HCT116 (cell line): ENCODE measurements at regions not wholly inside any gene's neighbourhood (a gene's known extent, or its start where the extent isn't known, plus 50 kb on each side); places are given as distances from the start of the nearest gene placed in this dataset.

Experiments used
- ATAC-seq: fragments of 200-7000 bp; cut with Tn5 transposase; 2 replicates; pipeline ENCODE4 v1.9.1; 2020; ENCODE audit warnings: mild to moderate bottlenecking, moderate library complexity
- BruUV-seq: library from RNA; stranded (reverse); fragments of 400-500 nt; replicated peaks from 2 replicates; lab custom pipeline; 2021; lab: Mats Ljungman, UMichigan
- CTCF ChIA-PET: fragments of 300-600 bp; sonication (Branson Sonifier 250); formaldehyde crosslinking; loops from one replicate; lab custom pipeline; 2021; ENCODE audit warnings: antibody characterized with exemption; lab: Charles Lee
- POLR2A ChIA-PET: fragments of 300-600, 350-600 bp; sonication (Branson Sonifier 250); formaldehyde crosslinking; loops from one replicate; lab custom pipeline; 2021; ENCODE audit warnings: antibody characterized with exemption; lab: Charles Lee
- RAD21 ChIA-PET, 2 experiments: fragments of 300-600 bp; sonication (Branson Sonifier 250); formaldehyde crosslinking; loops; one replicate each; lab custom pipeline; 2023; ENCODE audit warnings: low total read pairs in 2 of 2; ENCODE audit not compliant: uncharacterized antibody in 2 of 2, unreplicated experiment in 2 of 2, low non-redundant PET in 1 of 2; lab: Charles Lee
- DNase-seq: peaks from one replicate; pipeline ENCODE4 v3.0.0-alpha.2; 2010; ENCODE audit warnings: low read depth, low spot score
- H2AFZ ChIP-seq: fragments of 200-600 bp; shearing (Covaris generic), sonication (generic); 2 replicates; pipeline ENCODE4 v1.6.1; 2017; ENCODE audit warnings: low read depth, mixed run types, mixed read lengths, antibody characterized with exemption, low read length; ENCODE audit not compliant: poor library complexity, severe bottlenecking
- H3K27ac ChIP-seq: 2 replicates; pipeline ENCODE4 v1.5.1; 2012; ENCODE audit warnings: low read depth, low read length
- H3K27me3 ChIP-seq: fragments of 200-600 bp; sonication (generic); 2 replicates; pipeline ENCODE4 v1.6.1; 2016; ENCODE audit warnings: mixed run types, low read length, mixed read lengths; ENCODE audit not compliant: insufficient read depth
- H3K36me3 ChIP-seq, 2 experiments: fragments of 200-500 bp in 1 of 2; fragments of 200-600 bp in 1 of 2; sonication (Bioruptor generic) in 1 of 2; sonication (generic) in 1 of 2; 2 replicates each; pipeline versions ENCODE4 v1.5.1 to v1.6.1; 2014 to 2016; ENCODE audit warnings: low read length in 2 of 2, inconsistent platforms in 1 of 2, mixed read lengths in 1 of 2, mixed run types in 1 of 2; ENCODE audit not compliant: insufficient read depth in 2 of 2, control insufficient read depth in 1 of 2
- H3K4me1 ChIP-seq, 2 experiments: fragments of 200-600 bp in 1 of 2; sonication (generic) in 1 of 2; 2 replicates each; pipeline versions ENCODE4 v1.5.1 to v1.6.1; 2012 to 2017; ENCODE audit warnings: low read length in 2 of 2, inconsistent platforms in 1 of 2, mild to moderate bottlenecking in 1 of 2, mixed read lengths in 1 of 2, mixed run types in 1 of 2, moderate library complexity in 1 of 2; ENCODE audit not compliant: insufficient read depth in 2 of 2, control insufficient read depth in 1 of 2
- H3K4me2 ChIP-seq: fragments of 200-600 bp; sonication (generic); 2 replicates; pipeline ENCODE4 v1.6.1; 2017; ENCODE audit warnings: mixed run types, low read length, mixed read lengths
- H3K4me3 ChIP-seq, 2 experiments: fragments of 200-600 bp in 1 of 2; sonication (generic) in 1 of 2; replicated peaks in 1 of 2; 2 replicates each; pipeline ENCODE4 v1.5.1; 2011 to 2016; ENCODE audit warnings: low read length in 2 of 2, control low read depth in 1 of 2, low read depth in 1 of 2, mild to moderate bottlenecking in 1 of 2, mixed read lengths in 1 of 2, mixed run types in 1 of 2
- H3K79me2 ChIP-seq: fragments of 200-600 bp; sonication (generic); 2 replicates; pipeline ENCODE4 v1.6.1; 2017; ENCODE audit warnings: mild to moderate bottlenecking, mixed run types, low read length, moderate library complexity, mixed read lengths; ENCODE audit not compliant: insufficient read depth
- H3K9ac ChIP-seq: fragments of 200-600 bp; sonication (generic); 2 replicates; pipeline ENCODE4 v1.6.1; 2016; ENCODE audit warnings: low read length, mixed read lengths
- H3K9me2 ChIP-seq: fragments of 200-600 bp; sonication (generic), shearing (Covaris generic); 2 replicates; pipeline ENCODE4 v1.6.1; 2017; ENCODE audit warnings: mixed run types, mild to moderate bottlenecking, moderate library complexity; ENCODE audit not compliant: insufficient read depth
- H3K9me3 ChIP-seq, 2 experiments: fragments of 200-500 bp in 1 of 2; fragments of 200-600 bp in 1 of 2; sonication (Bioruptor generic) in 1 of 2; sonication (generic) in 1 of 2; 2 replicates each; pipeline ENCODE4 v1.6.1; 2014 to 2017; ENCODE audit warnings: low read length in 2 of 2, mixed read lengths in 2 of 2, inconsistent platforms in 1 of 2, low read depth in 1 of 2, mild to moderate bottlenecking in 1 of 2, mixed run types in 1 of 2, moderate library complexity in 1 of 2; ENCODE audit not compliant: control insufficient read depth in 1 of 2, insufficient read depth in 1 of 2
- H4K20me1 ChIP-seq: fragments of 200-600 bp; sonication (generic), shearing (Covaris generic); 2 replicates; pipeline ENCODE4 v1.6.1; 2017; ENCODE audit warnings: mixed run types, mild to moderate bottlenecking, moderate library complexity; ENCODE audit not compliant: insufficient read depth
- CBX3 ChIP-seq: IDR thresholded peaks from 2 replicates; pipeline ENCODE4 v1.6.1; 2012; ENCODE audit warnings: low read depth
- CEBPB ChIP-seq: IDR thresholded peaks from 2 replicates; pipeline ENCODE4 v1.6.1; 2012; ENCODE audit warnings: low read depth
- EGR1 ChIP-seq: IDR thresholded peaks from 2 replicates; pipeline ENCODE4 v1.6.1; 2012; ENCODE audit warnings: low read depth
- ELF1 ChIP-seq: IDR thresholded peaks from 2 replicates; pipeline ENCODE4 v1.6.1; 2012; ENCODE audit warnings: low read depth, borderline replicate concordance
- EZH2 ChIP-seq: fragments of 200-600 bp; sonication (generic); IDR thresholded peaks from 2 replicates; pipeline ENCODE4 v1.6.1; 2017; ENCODE audit warnings: antibody characterized with exemption, mixed run types
- EZH2phosphoT487 ChIP-seq: fragments of 200-600 bp; IDR thresholded peaks from 2 replicates; pipeline ENCODE4 v1.6.1; 2018; ENCODE audit warnings: antibody characterized with exemption, borderline replicate concordance
- FOSL1 ChIP-seq: IDR thresholded peaks from 2 replicates; pipeline ENCODE4 v1.6.1; 2012; ENCODE audit warnings: low read depth
- JUND ChIP-seq: IDR thresholded peaks from 2 replicates; pipeline ENCODE4 v1.6.1; 2012
- POLR2A ChIP-seq: IDR thresholded peaks from 2 replicates; pipeline ENCODE4 v1.7.0; 2011; ENCODE audit warnings: borderline replicate concordance; ENCODE audit not compliant: insufficient read depth, insufficient read length; ENCODE audit errors: extremely low read depth
- RAD21 ChIP-seq: IDR thresholded peaks from 2 replicates; pipeline ENCODE4 v1.6.1; 2012; ENCODE audit warnings: low read depth, mild to moderate bottlenecking
- SIN3A ChIP-seq: IDR thresholded peaks from 2 replicates; pipeline ENCODE4 v1.6.1; 2012; ENCODE audit warnings: low read depth
- SP1 ChIP-seq: IDR thresholded peaks from 2 replicates; pipeline ENCODE4 v1.6.1; 2012; ENCODE audit warnings: low read depth
- TCF7L2 ChIP-seq: IDR thresholded peaks from 2 replicates; pipeline ENCODE4 v1.7.0; 2011; ENCODE audit warnings: borderline replicate concordance, inconsistent platforms; ENCODE audit not compliant: insufficient read depth, insufficient read length; ENCODE audit errors: extremely low read depth
- YY1 ChIP-seq: IDR thresholded peaks from 2 replicates; pipeline ENCODE4 v1.6.1; 2011; ENCODE audit warnings: low read length, low read depth, moderate library complexity, mild to moderate bottlenecking; ENCODE audit not compliant: insufficient replicate concordance; ENCODE audit errors: extremely low read depth
- ZFX ChIP-seq: fragments of 450-650 bp; IDR thresholded peaks from 2 replicates; pipeline ENCODE4 v1.6.1; 2017
- intact Hi-C: fragments of 100-400 bp; cut with micrococcal nuclease; formaldehyde crosslinking; loops from 2 replicates; pipeline ENCODE4 v1.10.0; 2022
- TF ChIP-seq, protein P1 (sequence below): IDR thresholded peaks from 2 replicates; pipeline ENCODE4 v1.6.1; 2012
- TF ChIP-seq, protein P2 (sequence below): IDR thresholded peaks from 2 replicates; pipeline ENCODE4 v1.6.1; 2012; ENCODE audit warnings: low read depth
- TF ChIP-seq, protein P3 (sequence below): IDR thresholded peaks from 2 replicates; pipeline ENCODE4 v1.6.1; 2012
- TF ChIP-seq, protein P4 (sequence below): IDR thresholded peaks from 2 replicates; pipeline ENCODE4 v1.6.1; 2011; ENCODE audit warnings: mild to moderate bottlenecking, low read length, moderate library complexity; ENCODE audit not compliant: insufficient replicate concordance; ENCODE audit errors: extremely low read depth

DNA sequence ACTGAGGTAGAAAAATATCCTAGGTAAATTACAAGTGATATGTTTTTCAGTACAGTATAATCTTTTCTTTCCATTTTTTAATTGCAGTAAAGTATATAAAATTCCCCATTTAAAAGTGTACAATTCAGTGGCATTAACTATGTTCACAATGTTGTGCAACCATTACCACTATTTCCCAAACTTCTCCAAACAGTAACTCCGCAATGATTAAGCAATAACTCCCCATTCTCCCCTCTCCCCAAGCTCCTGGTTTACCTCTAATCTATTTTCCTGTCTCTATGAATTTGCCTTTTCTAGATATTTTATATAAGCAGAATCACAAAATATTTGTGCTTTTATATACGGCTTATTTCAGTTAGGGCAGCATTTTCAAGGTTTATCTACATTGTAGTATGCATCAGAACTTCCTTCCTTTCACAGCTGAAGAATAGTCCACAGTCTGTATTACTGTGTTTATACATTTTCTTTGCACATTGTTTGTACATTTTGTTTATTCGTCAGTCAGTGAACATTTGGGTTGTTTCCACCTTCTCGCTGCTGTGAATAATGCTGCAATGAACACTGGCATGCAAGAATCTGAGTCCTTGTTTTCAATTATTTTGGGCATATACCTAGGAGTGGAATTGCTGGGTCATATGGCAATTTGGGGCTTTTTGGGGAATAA, 110.7 kb downstream of the RPL27A start:
- H3K9me2 ChIP-seq = no peaks in the 10 kb centered on the region
- no peak for ATAC-seq
- RAD21 ChIA-PET = no interaction called here
- H2AFZ ChIP-seq = no peak overlapping the region
- CTCF ChIA-PET = no interaction called here
- POLR2A ChIA-PET = no interaction called here
- DNase-seq = no peak
- TF ChIP-seq, protein P1, sequence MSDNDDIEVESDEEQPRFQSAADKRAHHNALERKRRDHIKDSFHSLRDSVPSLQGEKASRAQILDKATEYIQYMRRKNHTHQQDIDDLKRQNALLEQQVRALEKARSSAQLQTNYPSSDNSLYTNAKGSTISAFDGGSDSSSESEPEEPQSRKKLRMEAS = no peak
- TF ChIP-seq EGR1 (no peak), JUND (no peak), SP1 (no peak), ZFX (no peak), SIN3A (no peak), RAD21 (no peak), YY1 (no peak), EZH2phosphoT487 (no peak), CEBPB (no peak), FOSL1 (no peak), CBX3 (no peak), ELF1 (no peak), EZH2 (no peak), TCF7L2 (no peak), POLR2A (no peak)
- TF ChIP-seq, protein P2, sequence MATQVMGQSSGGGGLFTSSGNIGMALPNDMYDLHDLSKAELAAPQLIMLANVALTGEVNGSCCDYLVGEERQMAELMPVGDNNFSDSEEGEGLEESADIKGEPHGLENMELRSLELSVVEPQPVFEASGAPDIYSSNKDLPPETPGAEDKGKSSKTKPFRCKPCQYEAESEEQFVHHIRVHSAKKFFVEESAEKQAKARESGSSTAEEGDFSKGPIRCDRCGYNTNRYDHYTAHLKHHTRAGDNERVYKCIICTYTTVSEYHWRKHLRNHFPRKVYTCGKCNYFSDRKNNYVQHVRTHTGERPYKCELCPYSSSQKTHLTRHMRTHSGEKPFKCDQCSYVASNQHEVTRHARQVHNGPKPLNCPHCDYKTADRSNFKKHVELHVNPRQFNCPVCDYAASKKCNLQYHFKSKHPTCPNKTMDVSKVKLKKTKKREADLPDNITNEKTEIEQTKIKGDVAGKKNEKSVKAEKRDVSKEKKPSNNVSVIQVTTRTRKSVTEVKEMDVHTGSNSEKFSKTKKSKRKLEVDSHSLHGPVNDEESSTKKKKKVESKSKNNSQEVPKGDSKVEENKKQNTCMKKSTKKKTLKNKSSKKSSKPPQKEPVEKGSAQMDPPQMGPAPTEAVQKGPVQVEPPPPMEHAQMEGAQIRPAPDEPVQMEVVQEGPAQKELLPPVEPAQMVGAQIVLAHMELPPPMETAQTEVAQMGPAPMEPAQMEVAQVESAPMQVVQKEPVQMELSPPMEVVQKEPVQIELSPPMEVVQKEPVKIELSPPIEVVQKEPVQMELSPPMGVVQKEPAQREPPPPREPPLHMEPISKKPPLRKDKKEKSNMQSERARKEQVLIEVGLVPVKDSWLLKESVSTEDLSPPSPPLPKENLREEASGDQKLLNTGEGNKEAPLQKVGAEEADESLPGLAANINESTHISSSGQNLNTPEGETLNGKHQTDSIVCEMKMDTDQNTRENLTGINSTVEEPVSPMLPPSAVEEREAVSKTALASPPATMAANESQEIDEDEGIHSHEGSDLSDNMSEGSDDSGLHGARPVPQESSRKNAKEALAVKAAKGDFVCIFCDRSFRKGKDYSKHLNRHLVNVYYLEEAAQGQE = no peak
- TF ChIP-seq, protein P3, sequence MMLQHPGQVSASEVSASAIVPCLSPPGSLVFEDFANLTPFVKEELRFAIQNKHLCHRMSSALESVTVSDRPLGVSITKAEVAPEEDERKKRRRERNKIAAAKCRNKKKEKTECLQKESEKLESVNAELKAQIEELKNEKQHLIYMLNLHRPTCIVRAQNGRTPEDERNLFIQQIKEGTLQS = no peak
- TF ChIP-seq, protein P4, sequence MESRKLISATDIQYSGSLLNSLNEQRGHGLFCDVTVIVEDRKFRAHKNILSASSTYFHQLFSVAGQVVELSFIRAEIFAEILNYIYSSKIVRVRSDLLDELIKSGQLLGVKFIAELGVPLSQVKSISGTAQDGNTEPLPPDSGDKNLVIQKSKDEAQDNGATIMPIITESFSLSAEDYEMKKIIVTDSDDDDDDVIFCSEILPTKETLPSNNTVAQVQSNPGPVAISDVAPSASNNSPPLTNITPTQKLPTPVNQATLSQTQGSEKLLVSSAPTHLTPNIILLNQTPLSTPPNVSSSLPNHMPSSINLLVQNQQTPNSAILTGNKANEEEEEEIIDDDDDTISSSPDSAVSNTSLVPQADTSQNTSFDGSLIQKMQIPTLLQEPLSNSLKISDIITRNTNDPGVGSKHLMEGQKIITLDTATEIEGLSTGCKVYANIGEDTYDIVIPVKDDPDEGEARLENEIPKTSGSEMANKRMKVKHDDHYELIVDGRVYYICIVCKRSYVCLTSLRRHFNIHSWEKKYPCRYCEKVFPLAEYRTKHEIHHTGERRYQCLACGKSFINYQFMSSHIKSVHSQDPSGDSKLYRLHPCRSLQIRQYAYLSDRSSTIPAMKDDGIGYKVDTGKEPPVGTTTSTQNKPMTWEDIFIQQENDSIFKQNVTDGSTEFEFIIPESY = no peak
- H4K20me1 ChIP-seq = no peaks in the 10 kb centered on the region
- H3K36me3 ChIP-seq = no peaks in the 10 kb centered on the region
- no peaks in the 10 kb centered on the region for H3K9me3 ChIP-seq
- no TSS peak for BruUV-seq
- no peak overlapping the region for H3K4me2 ChIP-seq
- no peak overlapping the region for H3K27ac ChIP-seq
- no peaks in the 10 kb centered on the region for H3K27me3 ChIP-seq
- H3K4me3 ChIP-seq = no peak overlapping the region
- no peaks in the 10 kb centered on the region for H3K79me2 ChIP-seq
- H3K4me1 ChIP-seq = peaks cover 12 to 14% of the 10 kb centered on the region in 2 experiments; a peak in 3 of 4 replicates
- H3K9ac ChIP-seq = no peak overlapping the region
- intact Hi-C loops = no loop called here
